Suprapubic skin (tissue), 4 donors: ENCODE measurements at regions not wholly inside any gene's neighbourhood (a gene's known extent, or its start where the extent isn't known, plus 50 kb on each side); places are given as distances from the start of the nearest gene placed in this dataset.

ENCODE experiments used
- POLR2A ChIP-seq, 2 donors: fragments of 450-650 bp; IDR thresholded peaks; one replicate each; pipeline ENCODE4 v1.6.1; 2017; ENCODE audit warnings: antibody characterized with exemption in 2 of 2, mild to moderate bottlenecking in 2 of 2, moderate library complexity in 2 of 2
- POLR2AphosphoS5 ChIP-seq, 3 donors: sonication (generic); formaldehyde crosslinking; IDR thresholded peaks; one replicate each; pipeline ENCODE4 v1.6.1; 2017; ENCODE audit warnings: antibody characterized with exemption in 3 of 3

- TF ChIP-seq POLR2A (IDR thresholded peaks at IDR 0.05) = no peak
- no peak for TF ChIP-seq POLR2AphosphoS5 (IDR thresholded peaks at IDR 0.05)
These were observed 93.9 kb upstream of the FTMT start for GRCh38 chr5:121757753-121758152.
